Ovary (tissue), 7 donors: ENCODE measurements at regions not wholly inside any gene's neighbourhood (a gene's known extent, or its start where the extent isn't known, plus 50 kb on each side); places are given as distances from the start of the nearest gene placed in this dataset.

Experiments used
- DNase-seq, 5 donors: peaks; one replicate each; pipeline ENCODE4 v3.0.0-alpha.2; 2019 to 2020
- H3K27ac ChIP-seq, 2 donors: fragments of 200-600 bp; one replicate each; pipeline versions ENCODE4 v1.5.1 to v1.8.0; 2019 to 2022
- H3K27me3 ChIP-seq: fragments of 200-600 bp; one replicate; pipeline ENCODE4 v1.8.0; 2022
- H3K36me3 ChIP-seq: fragments of 200-600 bp; sonication (generic); one replicate; pipeline ENCODE4 v1.5.1; 2019
- H3K4me1 ChIP-seq: one replicate; pipeline ENCODE4 v1.8.1; 2013; ENCODE audit warnings: mild to moderate bottlenecking, moderate library complexity; ENCODE audit not compliant: insufficient read depth
- H3K4me3 ChIP-seq: fragments of 200-600 bp; sonication (generic); one replicate; pipeline ENCODE4 v1.5.1; 2017
- H3K9me3 ChIP-seq, 2 donors: fragments of 200-600 bp in 1 of 2; sonication (generic) in 1 of 2; one replicate each; pipeline versions ENCODE4 v1.5.1 to v1.8.1; 2013 to 2019; ENCODE audit warnings: mild to moderate bottlenecking in 1 of 2, moderate library complexity in 1 of 2
- CTCF ChIP-seq, 3 donors: fragments of 450-650 bp in 2 of 3; fragments of 200-600 bp in 1 of 3; IDR thresholded peaks; one replicate each; pipeline versions ENCODE4 v1.5.1 to v1.8.0; 2016 to 2022; ENCODE audit warnings: antibody characterized with exemption in 3 of 3, mild to moderate bottlenecking in 1 of 3
- EP300 ChIP-seq: sonication (generic); formaldehyde crosslinking; IDR thresholded peaks from one replicate; pipeline ENCODE4 v1.6.1; 2017; ENCODE audit warnings: antibody characterized with exemption
- POLR2A ChIP-seq: fragments of 450-650 bp; IDR thresholded peaks from one replicate; pipeline ENCODE4 v1.6.1; 2017; ENCODE audit warnings: antibody characterized with exemption, mild to moderate bottlenecking, moderate library complexity
- WGBS, 3 donors: extraction: QIAGEN DNeasy Blood & Tissue Kit in 1 of 3; methylation state at CpG; one replicate each; pipeline versions ENCODE4 v1.1.5 to v1.1.7; 2013 to 2017; 5-methylcytosine and 5-hydroxymethylcytosine counted together
- intact Hi-C, 4 donors: fragments of 100-400 bp; cut with DNase I; formaldehyde crosslinking; loops; one replicate each; pipeline versions ENCODE4 v1.11.0 to v1.15.1; 2022 to 2023
- donor health status: DM: no; HTN: no; CAD: no; lungs with moderate emphysema.
- donor health status: DM: no; HTN: no; CAD: no.
- donor health status: Bipolar disorder and iron deficiency.
- donor health status: DM: no; HTN: no; CAD: no.
- donor health status: DM: yes; HTN: yes; CAD: no.

- Histone ChIP-seq H3K27me3 (no peaks in the 10 kb centered on the region), H3K36me3 (no peaks in the 10 kb centered on the region), H3K4me1 (no peaks in the 10 kb centered on the region), H3K4me3 (no peak overlapping the region), H3K27ac (no peak overlapping the region), H3K9me3 (no peaks in the 10 kb centered on the region)
- WGBS, 3 donors = 68 to 88% (median 84%) methylated on average over 6 of the region's 6 CpGs
- TF ChIP-seq POLR2A (no peak), EP300 (no peak), CTCF (IDR thresholded peaks at IDR 0.05) (no peak)
- no peak for DNase-seq
- intact Hi-C loops = no loop called here
Measured at GRCh38 chr1:10873189-10873588, 76.7 kb upstream of the CASZ1 start.

DNA sequence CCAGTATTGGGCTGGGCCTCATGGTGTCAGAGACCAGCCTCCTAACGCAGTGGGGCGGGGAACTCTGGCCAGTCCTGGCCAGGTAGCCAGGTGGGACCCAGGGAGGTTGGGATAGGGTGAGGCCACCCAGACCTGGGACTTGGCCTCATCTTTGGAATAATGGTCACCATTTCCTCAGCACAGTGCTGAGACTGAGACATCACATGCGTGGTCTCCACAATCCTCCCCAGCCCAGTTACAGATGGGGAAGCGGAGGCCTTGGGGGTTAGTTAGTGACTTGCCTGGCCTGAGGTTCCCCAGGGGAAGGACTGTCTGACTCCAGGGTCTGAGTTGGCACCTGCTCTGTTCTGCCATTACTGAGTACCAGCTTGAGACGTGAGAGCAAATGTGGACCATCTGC lies 77.9 kb upstream of the CASZ1 start:
- Histone ChIP-seq H3K27ac (no peak overlapping the region), H3K9me3 (no peaks in the 10 kb centered on the region), H3K4me1 (no peaks in the 10 kb centered on the region), H3K36me3 (no peaks in the 10 kb centered on the region), H3K4me3 (no peak overlapping the region), H3K27me3 (no peaks in the 10 kb centered on the region)
- 81 to 88% (median 83%) methylated on average over 5 of the region's 5 CpGs for WGBS, 3 donors
- intact Hi-C loops = no loop called here
- DNase-seq = no peak
- TF ChIP-seq EP300 (no peak), POLR2A (no peak), CTCF (IDR thresholded peaks at IDR 0.05) (no peak)

GRCh38 chr1:10877894-10878293 lies 81.4 kb upstream of the CASZ1 start:
- WGBS, 3 donors = 71 to 80% (median 71%) methylated on average over 9 of the region's 9 CpGs
- Histone ChIP-seq H3K27ac (no peak overlapping the region), H3K36me3 (no peaks in the 10 kb centered on the region), H3K4me3 (no peak overlapping the region), H3K27me3 (no peaks in the 10 kb centered on the region), H3K4me1 (no peaks in the 10 kb centered on the region), H3K9me3 (no peaks in the 10 kb centered on the region)
- DNase-seq = no peak
- TF ChIP-seq CTCF (IDR thresholded peaks at IDR 0.05) (no peak), EP300 (no peak), POLR2A (no peak)
- intact Hi-C loops = no loop called here

GRCh38 chr1:10878469-10878868 lies 82.0 kb upstream of the CASZ1 start:
- H3K36me3 ChIP-seq = no peaks in the 10 kb centered on the region
- H3K27ac ChIP-seq = no peak overlapping the region
- no peak for DNase-seq
- no peak for TF ChIP-seq CTCF (IDR thresholded peaks at IDR 0.05)
- no peak for TF ChIP-seq POLR2A
- H3K9me3 ChIP-seq = no peaks in the 10 kb centered on the region
- H3K4me3 ChIP-seq = no peak overlapping the region
- intact Hi-C loops = no loop called here
- no peaks in the 10 kb centered on the region for H3K27me3 ChIP-seq
- H3K4me1 ChIP-seq = no peaks in the 10 kb centered on the region
- WGBS, 3 donors = 73 to 78% (median 77%) methylated on average over 7 of the region's 7 CpGs

GRCh38 chr1:10880063-10880462 lies 83.6 kb upstream of the CASZ1 start:
- no peak for TF ChIP-seq EP300
- no peak for TF ChIP-seq CTCF (IDR thresholded peaks at IDR 0.05)
- no peak for TF ChIP-seq POLR2A
- Histone ChIP-seq H3K27ac (no peak overlapping the region), H3K36me3 (no peaks in the 10 kb centered on the region), H3K27me3 (no peaks in the 10 kb centered on the region), H3K9me3 (no peaks in the 10 kb centered on the region), H3K4me1 (no peaks in the 10 kb centered on the region), H3K4me3 (no peak overlapping the region)
- intact Hi-C loops = no loop called here
- WGBS, 3 donors = 64 to 78% (median 66%) methylated on average over 7 of the region's 7 CpGs
- no peak for DNase-seq
